HCT116 (cell line): ENCODE measurements at regions not wholly inside any gene's neighbourhood (a gene's known extent, or its start where the extent isn't known, plus 50 kb on each side); places are given as distances from the start of the nearest gene placed in this dataset.

ENCODE experiments used
- ATAC-seq: fragments of 200-7000 bp; cut with Tn5 transposase; 2 replicates; pipeline ENCODE4 v1.9.1; 2020; ENCODE audit warnings: mild to moderate bottlenecking, moderate library complexity
- BruUV-seq: library from RNA; stranded (reverse); fragments of 400-500 nt; replicated peaks from 2 replicates; lab custom pipeline; 2021; lab: Mats Ljungman, UMichigan
- CTCF ChIA-PET: fragments of 300-600 bp; sonication (Branson Sonifier 250); formaldehyde crosslinking; loops from one replicate; lab custom pipeline; 2021; ENCODE audit warnings: antibody characterized with exemption; lab: Charles Lee
- POLR2A ChIA-PET: fragments of 300-600, 350-600 bp; sonication (Branson Sonifier 250); formaldehyde crosslinking; loops from one replicate; lab custom pipeline; 2021; ENCODE audit warnings: antibody characterized with exemption; lab: Charles Lee
- RAD21 ChIA-PET, 2 experiments: fragments of 300-600 bp; sonication (Branson Sonifier 250); formaldehyde crosslinking; loops; one replicate each; lab custom pipeline; 2023; ENCODE audit warnings: low total read pairs in 2 of 2; ENCODE audit not compliant: uncharacterized antibody in 2 of 2, unreplicated experiment in 2 of 2, low non-redundant PET in 1 of 2; lab: Charles Lee
- DNase-seq: peaks from one replicate; pipeline ENCODE4 v3.0.0-alpha.2; 2010; ENCODE audit warnings: low read depth, low spot score
- H2AFZ ChIP-seq: fragments of 200-600 bp; shearing (Covaris generic), sonication (generic); 2 replicates; pipeline ENCODE4 v1.6.1; 2017; ENCODE audit warnings: low read depth, mixed run types, mixed read lengths, antibody characterized with exemption, low read length; ENCODE audit not compliant: poor library complexity, severe bottlenecking
- H3K27ac ChIP-seq: 2 replicates; pipeline ENCODE4 v1.5.1; 2012; ENCODE audit warnings: low read depth, low read length
- H3K27me3 ChIP-seq: fragments of 200-600 bp; sonication (generic); 2 replicates; pipeline ENCODE4 v1.6.1; 2016; ENCODE audit warnings: mixed run types, low read length, mixed read lengths; ENCODE audit not compliant: insufficient read depth
- H3K36me3 ChIP-seq, 2 experiments: fragments of 200-500 bp in 1 of 2; fragments of 200-600 bp in 1 of 2; sonication (Bioruptor generic) in 1 of 2; sonication (generic) in 1 of 2; 2 replicates each; pipeline versions ENCODE4 v1.5.1 to v1.6.1; 2014 to 2016; ENCODE audit warnings: low read length in 2 of 2, inconsistent platforms in 1 of 2, mixed read lengths in 1 of 2, mixed run types in 1 of 2; ENCODE audit not compliant: insufficient read depth in 2 of 2, control insufficient read depth in 1 of 2
- H3K4me1 ChIP-seq, 2 experiments: fragments of 200-600 bp in 1 of 2; sonication (generic) in 1 of 2; 2 replicates each; pipeline versions ENCODE4 v1.5.1 to v1.6.1; 2012 to 2017; ENCODE audit warnings: low read length in 2 of 2, inconsistent platforms in 1 of 2, mild to moderate bottlenecking in 1 of 2, mixed read lengths in 1 of 2, mixed run types in 1 of 2, moderate library complexity in 1 of 2; ENCODE audit not compliant: insufficient read depth in 2 of 2, control insufficient read depth in 1 of 2
- H3K4me2 ChIP-seq: fragments of 200-600 bp; sonication (generic); 2 replicates; pipeline ENCODE4 v1.6.1; 2017; ENCODE audit warnings: mixed run types, low read length, mixed read lengths
- H3K4me3 ChIP-seq, 2 experiments: fragments of 200-600 bp in 1 of 2; sonication (generic) in 1 of 2; replicated peaks in 1 of 2; 2 replicates each; pipeline ENCODE4 v1.5.1; 2011 to 2016; ENCODE audit warnings: low read length in 2 of 2, control low read depth in 1 of 2, low read depth in 1 of 2, mild to moderate bottlenecking in 1 of 2, mixed read lengths in 1 of 2, mixed run types in 1 of 2
- H3K79me2 ChIP-seq: fragments of 200-600 bp; sonication (generic); 2 replicates; pipeline ENCODE4 v1.6.1; 2017; ENCODE audit warnings: mild to moderate bottlenecking, mixed run types, low read length, moderate library complexity, mixed read lengths; ENCODE audit not compliant: insufficient read depth
- H3K9ac ChIP-seq: fragments of 200-600 bp; sonication (generic); 2 replicates; pipeline ENCODE4 v1.6.1; 2016; ENCODE audit warnings: low read length, mixed read lengths
- H3K9me2 ChIP-seq: fragments of 200-600 bp; sonication (generic), shearing (Covaris generic); 2 replicates; pipeline ENCODE4 v1.6.1; 2017; ENCODE audit warnings: mixed run types, mild to moderate bottlenecking, moderate library complexity; ENCODE audit not compliant: insufficient read depth
- H3K9me3 ChIP-seq, 2 experiments: fragments of 200-500 bp in 1 of 2; fragments of 200-600 bp in 1 of 2; sonication (Bioruptor generic) in 1 of 2; sonication (generic) in 1 of 2; 2 replicates each; pipeline ENCODE4 v1.6.1; 2014 to 2017; ENCODE audit warnings: low read length in 2 of 2, mixed read lengths in 2 of 2, inconsistent platforms in 1 of 2, low read depth in 1 of 2, mild to moderate bottlenecking in 1 of 2, mixed run types in 1 of 2, moderate library complexity in 1 of 2; ENCODE audit not compliant: control insufficient read depth in 1 of 2, insufficient read depth in 1 of 2
- H4K20me1 ChIP-seq: fragments of 200-600 bp; sonication (generic), shearing (Covaris generic); 2 replicates; pipeline ENCODE4 v1.6.1; 2017; ENCODE audit warnings: mixed run types, mild to moderate bottlenecking, moderate library complexity; ENCODE audit not compliant: insufficient read depth
- CEBPB ChIP-seq: IDR thresholded peaks from 2 replicates; pipeline ENCODE4 v1.6.1; 2012; ENCODE audit warnings: low read depth
- CTCF ChIP-seq, 3 experiments: fragments of 200-600 bp in 1 of 3; sonication (generic) in 1 of 3; IDR thresholded peaks in 2 of 3; conservative IDR thresholded peaks in 1 of 3; 2 replicates each; pipeline ENCODE4 v1.5.1; 2012 to 2017; ENCODE audit warnings: low read depth in 2 of 3, low read length in 2 of 3, antibody characterized with exemption in 1 of 3, borderline replicate concordance in 1 of 3, control low read depth in 1 of 3, mild to moderate bottlenecking in 1 of 3, mixed read lengths in 1 of 3, mixed run types in 1 of 3, moderate library complexity in 1 of 3; ENCODE audit not compliant: insufficient read depth in 1 of 3
- EGR1 ChIP-seq: IDR thresholded peaks from 2 replicates; pipeline ENCODE4 v1.6.1; 2012; ENCODE audit warnings: low read depth
- ELF1 ChIP-seq: IDR thresholded peaks from 2 replicates; pipeline ENCODE4 v1.6.1; 2012; ENCODE audit warnings: low read depth, borderline replicate concordance
- JUND ChIP-seq: IDR thresholded peaks from 2 replicates; pipeline ENCODE4 v1.6.1; 2012
- POLR2A ChIP-seq: IDR thresholded peaks from 2 replicates; pipeline ENCODE4 v1.7.0; 2011; ENCODE audit warnings: borderline replicate concordance; ENCODE audit not compliant: insufficient read depth, insufficient read length; ENCODE audit errors: extremely low read depth
- RAD21 ChIP-seq: IDR thresholded peaks from 2 replicates; pipeline ENCODE4 v1.6.1; 2012; ENCODE audit warnings: low read depth, mild to moderate bottlenecking
- SIN3A ChIP-seq: IDR thresholded peaks from 2 replicates; pipeline ENCODE4 v1.6.1; 2012; ENCODE audit warnings: low read depth
- YY1 ChIP-seq: IDR thresholded peaks from 2 replicates; pipeline ENCODE4 v1.6.1; 2011; ENCODE audit warnings: low read length, low read depth, moderate library complexity, mild to moderate bottlenecking; ENCODE audit not compliant: insufficient replicate concordance; ENCODE audit errors: extremely low read depth
- ZNF274 ChIP-seq: fragments of 200-500 bp; sonication (Bioruptor generic); IDR thresholded peaks from 2 replicates; pipeline ENCODE4 v1.6.1; 2014; ENCODE audit warnings: mild to moderate bottlenecking, low read depth, low read length, inconsistent platforms
- intact Hi-C: fragments of 100-400 bp; cut with micrococcal nuclease; formaldehyde crosslinking; loops from 2 replicates; pipeline ENCODE4 v1.10.0; 2022

- no peaks in the 10 kb centered on the region for H3K36me3 ChIP-seq
- no peaks in the 10 kb centered on the region for H3K4me1 ChIP-seq
- no peak overlapping the region for H3K27ac ChIP-seq
- H3K4me3 ChIP-seq = no peak overlapping the region
- no peaks in the 10 kb centered on the region for H4K20me1 ChIP-seq
- H3K9ac ChIP-seq = no peak overlapping the region
- ChIA-PET CTCF (no interaction called here), POLR2A (no interaction called here), RAD21 (no interaction called here)
- no peak overlapping the region for H3K4me2 ChIP-seq
- H3K27me3 ChIP-seq = no peaks in the 10 kb centered on the region
- no peaks in the 10 kb centered on the region for H3K9me2 ChIP-seq
- DNase-seq (no peak), ATAC-seq (no peak)
- no TSS peak for BruUV-seq
- H3K9me3 ChIP-seq = no peaks in the 10 kb centered on the region
- H2AFZ ChIP-seq = no peak overlapping the region
- no peaks in the 10 kb centered on the region for H3K79me2 ChIP-seq
- TF ChIP-seq ELF1 (no peak), RAD21 (no peak), SIN3A (no peak), POLR2A (no peak), JUND (no peak), CTCF (IDR thresholded peaks at IDR 0.05 in 2 of 3, conservative IDR thresholded peaks at IDR 0.05 in 1 of 3; ENCODE audit: borderline replicate concordance in 1 of 3, insufficient read depth in 1 of 3, low read depth in 2 of 3, low read length in 2 of 3) (no peak), EGR1 (no peak), ZNF274 (no peak)
- intact Hi-C loops = no loop called here
Observed at GRCh38 chr1:199058281-199058680, 419.4 kb downstream of the PTPRC start.

- TF ChIP-seq CEBPB (no peak), YY1 (no peak), EGR1 (no peak), CTCF (IDR thresholded peaks at IDR 0.05 in 2 of 3, conservative IDR thresholded peaks at IDR 0.05 in 1 of 3; ENCODE audit: borderline replicate concordance in 1 of 3, insufficient read depth in 1 of 3, low read depth in 2 of 3, low read length in 2 of 3) (no peak)
- H3K27me3 ChIP-seq = no peaks in the 10 kb centered on the region
- CTCF ChIA-PET = no interaction called here
- H2AFZ ChIP-seq = no peak overlapping the region
- no peaks in the 10 kb centered on the region for H3K9me2 ChIP-seq
- H3K4me3 ChIP-seq = no peak overlapping the region
- DNase-seq = no peak
- no peaks in the 10 kb centered on the region for H4K20me1 ChIP-seq
- no peak overlapping the region for H3K4me2 ChIP-seq
- RAD21 ChIA-PET = no interaction called here
- H3K79me2 ChIP-seq = no peaks in the 10 kb centered on the region
- H3K27ac ChIP-seq = no peak overlapping the region
- no peak overlapping the region for H3K9ac ChIP-seq
- no peak for ATAC-seq
- no TSS peak for BruUV-seq
- H3K9me3 ChIP-seq = no peaks in the 10 kb centered on the region
- H3K36me3 ChIP-seq = no peaks in the 10 kb centered on the region
- POLR2A ChIA-PET = no interaction called here
- H3K4me1 ChIP-seq = no peaks in the 10 kb centered on the region
- intact Hi-C loops = no loop called here
Observed at GRCh38 chr1:199064971-199065370, 426.1 kb downstream of the PTPRC start.
